SK-N-SH (cell line): ENCODE measurements at regions not wholly inside any gene's neighbourhood (a gene's known extent, or its start where the extent isn't known, plus 50 kb on each side); places are given as distances from the start of the nearest gene placed in this dataset.

ENCODE experiments used
- CTCF ChIA-PET: fragments of 300-600, 350-600 bp; formaldehyde crosslinking; extraction: SDS; loops from one replicate; lab custom pipeline; 2021; lab: Yijun Ruan, JAX
- POLR2A ChIA-PET: fragments of 350-600 bp; sonication (Branson Sonifier 250); formaldehyde crosslinking; extraction: SDS; loops from one replicate; lab custom pipeline; 2020; ENCODE audit warnings: antibody characterized with exemption, inconsistent platforms; lab: Yijun Ruan, JAX
- DNase-seq: peaks from one replicate; pipeline ENCODE4 v3.0.0; 2012
- H2AFZ ChIP-seq: fragments of 200-600 bp; sonication (generic); 2 replicates; pipeline ENCODE4 v1.8.1; 2016; ENCODE audit warnings: antibody characterized with exemption, mild to moderate bottlenecking, low read depth
- H3F3A ChIP-seq: fragments of 200-600 bp; sonication (generic); replicated peaks from 2 replicates; pipeline ENCODE3; 2016; ENCODE audit warnings: antibody characterized with exemption, mild to moderate bottlenecking; ENCODE audit not compliant: insufficient read depth
- H3K27ac ChIP-seq, 2 experiments: fragments of 200-500 bp in 1 of 2; fragments of 200-600 bp in 1 of 2; sonication (Bioruptor generic) in 1 of 2; sonication (generic), shearing (Covaris generic) in 1 of 2; 2 replicates each; pipeline versions ENCODE4 v1.5.1 to v1.6.1; 2014 to 2016; ENCODE audit warnings: low read depth in 2 of 2, inconsistent platforms in 1 of 2, low read length in 1 of 2, mild to moderate bottlenecking in 1 of 2, mixed read lengths in 1 of 2
- H3K27me3 ChIP-seq: fragments of 200-600 bp; sonication (generic), shearing (Covaris generic); 2 replicates; pipeline ENCODE4 v1.6.1; 2016; ENCODE audit warnings: mixed run types; ENCODE audit not compliant: insufficient read depth
- H3K36me3 ChIP-seq, 2 experiments: fragments of 200-500 bp in 1 of 2; fragments of 200-600 bp in 1 of 2; sonication (Bioruptor generic) in 1 of 2; sonication (generic) in 1 of 2; replicated peaks in 1 of 2; 2 replicates each; pipeline versions ENCODE3 to v1.5.1; 2014 to 2016; ENCODE audit warnings: low read length in 1 of 2, mild to moderate bottlenecking in 1 of 2; ENCODE audit not compliant: insufficient read depth in 2 of 2, control insufficient read depth in 1 of 2
- H3K4me1 ChIP-seq, 2 experiments: fragments of 200-500 bp in 1 of 2; fragments of 200-600 bp in 1 of 2; sonication (Bioruptor generic) in 1 of 2; sonication (generic), shearing (Covaris generic) in 1 of 2; 2 replicates each; pipeline versions ENCODE4 v1.5.1 to v1.6.1; 2014 to 2016; ENCODE audit warnings: low read depth in 1 of 2, low read length in 1 of 2, mixed run types in 1 of 2; ENCODE audit not compliant: insufficient read depth in 2 of 2, control insufficient read depth in 1 of 2
- H3K4me2 ChIP-seq: fragments of 200-600 bp; sonication (generic), shearing (Covaris generic); 2 replicates; pipeline ENCODE4 v1.6.1; 2017; ENCODE audit warnings: mixed run types
- H3K4me3 ChIP-seq, 2 experiments: fragments of 200-500 bp in 1 of 2; fragments of 200-600 bp in 1 of 2; sonication (Bioruptor generic) in 1 of 2; sonication (generic), shearing (Covaris generic) in 1 of 2; 2 replicates each; pipeline versions ENCODE4 v1.5.1 to v1.8.1; 2014 to 2016; ENCODE audit warnings: low read depth in 2 of 2, inconsistent platforms in 1 of 2, low read length in 1 of 2, mild to moderate bottlenecking in 1 of 2, mixed read lengths in 1 of 2, moderate library complexity in 1 of 2
- H3K79me2 ChIP-seq: fragments of 200-600 bp; sonication (generic); 2 replicates; pipeline ENCODE4 v1.8.1; 2017; ENCODE audit warnings: mild to moderate bottlenecking; ENCODE audit not compliant: insufficient read depth
- H3K9ac ChIP-seq: fragments of 200-600 bp; sonication (generic); 2 replicates; pipeline ENCODE4 v1.6.1; 2017; ENCODE audit warnings: mixed run types
- H3K9me2 ChIP-seq: fragments of 200-600 bp; sonication (generic); 2 replicates; pipeline ENCODE4 v1.6.1; 2017; ENCODE audit warnings: mixed run types
- H3K9me3 ChIP-seq: fragments of 200-600 bp; sonication (generic); 2 replicates; pipeline ENCODE4 v1.6.1; 2017; ENCODE audit warnings: mixed run types, mild to moderate bottlenecking, moderate library complexity
- H4K20me1 ChIP-seq: fragments of 200-600 bp; sonication (generic); 2 replicates; pipeline ENCODE4 v1.6.1; 2017; ENCODE audit warnings: mild to moderate bottlenecking, mixed run types; ENCODE audit not compliant: insufficient read depth
- EP300 ChIP-seq, 2 experiments: IDR thresholded peaks; 2 replicates each; pipeline versions ENCODE4 v1.4.0 to v1.6.1; 2012; ENCODE audit warnings: borderline replicate concordance in 1 of 2, low read depth in 1 of 2, low read length in 1 of 2
- FOXJ3 ChIP-seq: sonication (generic); formaldehyde crosslinking; IDR thresholded peaks from 2 replicates; pipeline ENCODE4 v1.5.1; 2020; ENCODE audit warnings: mild to moderate bottlenecking, missing genetic modification reagents
- FOXM1 ChIP-seq: IDR thresholded peaks from 2 replicates; pipeline ENCODE4 v1.4.0; 2012; ENCODE audit warnings: low read depth, mild to moderate bottlenecking
- POLR2AphosphoS5 ChIP-seq: IDR thresholded peaks from 2 replicates; pipeline ENCODE4 v1.6.1; 2012; ENCODE audit warnings: low read depth, low read length
- RCOR1 ChIP-seq: fragments of 150-350 bp; IDR thresholded peaks from 2 replicates; pipeline ENCODE4 v1.6.1; 2017; ENCODE audit warnings: antibody characterized with exemption, low read length
- USF1 ChIP-seq: IDR thresholded peaks from 2 replicates; pipeline ENCODE4 v1.4.0; 2012; ENCODE audit warnings: low read depth, borderline replicate concordance
- YY1 ChIP-seq: IDR thresholded peaks from 2 replicates; pipeline ENCODE4 v1.4.0; 2012; ENCODE audit warnings: low read depth, mild to moderate bottlenecking
- WGBS: methylation state at CpG from one replicate; pipeline ENCODE4 v1.1.6; 2017; ENCODE audit warnings: low lambda C conversion rate; 5-methylcytosine and 5-hydroxymethylcytosine counted together
- TF ChIP-seq, protein P1 (sequence below): IDR thresholded peaks from 2 replicates; pipeline ENCODE4 v1.6.1; 2012; ENCODE audit warnings: mild to moderate bottlenecking, low read depth, low read length, moderate library complexity

DNA sequence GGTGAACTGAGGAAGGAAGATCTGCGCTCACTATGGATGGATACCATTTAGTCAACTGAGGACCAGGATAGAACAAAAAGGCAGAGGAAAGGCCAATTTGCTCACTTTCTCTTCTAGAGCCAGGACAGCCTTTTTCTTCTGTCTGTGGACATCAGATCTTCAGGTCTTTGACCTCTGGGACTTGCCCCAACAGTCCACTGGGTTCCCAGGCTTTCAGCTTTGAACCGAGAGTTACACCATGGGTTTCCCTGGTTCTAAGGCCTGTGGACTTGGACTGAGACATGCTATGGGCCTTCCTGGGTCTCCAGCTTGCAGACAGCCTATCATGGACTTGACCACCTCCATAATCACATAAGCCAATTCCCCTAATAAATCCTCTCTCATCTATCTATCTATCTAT lies 232.0 kb downstream of the IPO8 start (continued):
- TF ChIP-seq, protein P1, sequence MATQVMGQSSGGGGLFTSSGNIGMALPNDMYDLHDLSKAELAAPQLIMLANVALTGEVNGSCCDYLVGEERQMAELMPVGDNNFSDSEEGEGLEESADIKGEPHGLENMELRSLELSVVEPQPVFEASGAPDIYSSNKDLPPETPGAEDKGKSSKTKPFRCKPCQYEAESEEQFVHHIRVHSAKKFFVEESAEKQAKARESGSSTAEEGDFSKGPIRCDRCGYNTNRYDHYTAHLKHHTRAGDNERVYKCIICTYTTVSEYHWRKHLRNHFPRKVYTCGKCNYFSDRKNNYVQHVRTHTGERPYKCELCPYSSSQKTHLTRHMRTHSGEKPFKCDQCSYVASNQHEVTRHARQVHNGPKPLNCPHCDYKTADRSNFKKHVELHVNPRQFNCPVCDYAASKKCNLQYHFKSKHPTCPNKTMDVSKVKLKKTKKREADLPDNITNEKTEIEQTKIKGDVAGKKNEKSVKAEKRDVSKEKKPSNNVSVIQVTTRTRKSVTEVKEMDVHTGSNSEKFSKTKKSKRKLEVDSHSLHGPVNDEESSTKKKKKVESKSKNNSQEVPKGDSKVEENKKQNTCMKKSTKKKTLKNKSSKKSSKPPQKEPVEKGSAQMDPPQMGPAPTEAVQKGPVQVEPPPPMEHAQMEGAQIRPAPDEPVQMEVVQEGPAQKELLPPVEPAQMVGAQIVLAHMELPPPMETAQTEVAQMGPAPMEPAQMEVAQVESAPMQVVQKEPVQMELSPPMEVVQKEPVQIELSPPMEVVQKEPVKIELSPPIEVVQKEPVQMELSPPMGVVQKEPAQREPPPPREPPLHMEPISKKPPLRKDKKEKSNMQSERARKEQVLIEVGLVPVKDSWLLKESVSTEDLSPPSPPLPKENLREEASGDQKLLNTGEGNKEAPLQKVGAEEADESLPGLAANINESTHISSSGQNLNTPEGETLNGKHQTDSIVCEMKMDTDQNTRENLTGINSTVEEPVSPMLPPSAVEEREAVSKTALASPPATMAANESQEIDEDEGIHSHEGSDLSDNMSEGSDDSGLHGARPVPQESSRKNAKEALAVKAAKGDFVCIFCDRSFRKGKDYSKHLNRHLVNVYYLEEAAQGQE: no peak
- TF ChIP-seq USF1: no peak
- no peak for TF ChIP-seq FOXM1
- no peak for TF ChIP-seq YY1
- no peak for TF ChIP-seq POLR2AphosphoS5
- TF ChIP-seq EP300 (IDR thresholded peaks at IDR 0.05; ENCODE audit: borderline replicate concordance in 1 of 2, low read depth in 1 of 2, low read length in 1 of 2): no peak

- Histone ChIP-seq H4K20me1 (no peaks in the 10 kb centered on the region), H3K4me3 (no peak overlapping the region), H3F3A (no peaks in the 10 kb centered on the region), H3K4me2 (no peak overlapping the region), H3K9me2 (no peaks in the 10 kb centered on the region), H2AFZ (no peak overlapping the region), H3K36me3 (no peaks in the 10 kb centered on the region), H3K79me2 (no peaks in the 10 kb centered on the region), H3K9me3 (no peaks in the 10 kb centered on the region), H3K4me1 (no peaks in the 10 kb centered on the region), H3K9ac (no peak overlapping the region)
- DNase-seq: no peak
- 6% methylated on average over 1 of the region's 1 CpG for WGBS
- CTCF ChIA-PET: no interaction called here
- POLR2A ChIA-PET: no interaction called here
- TF ChIP-seq FOXJ3 (CRISPR knock-in tag): no peak
- TF ChIP-seq, all 33 proteins: peak for 0
- Histone ChIP-seq H3K27ac (no peak overlapping the region), H3K27me3 (no peaks in the 10 kb centered on the region)
Measured at GRCh38 chr12:30462249-30462648, 233.4 kb downstream of the IPO8 start.

GRCh38 chr12:30461026-30461615 lies 234.5 kb downstream of the IPO8 start:
- TF ChIP-seq RCOR1: no peak
- Histone ChIP-seq H3K9ac (no peak overlapping the region), H3K9me3 (no peaks in the 10 kb centered on the region), H3K36me3 (no peaks in the 10 kb centered on the region), H3K79me2 (no peaks in the 10 kb centered on the region), H3K4me1 (no peaks in the 10 kb centered on the region), H3K4me2 (no peak overlapping the region), H3F3A (no peaks in the 10 kb centered on the region), H3K27me3 (no peaks in the 10 kb centered on the region), H4K20me1 (no peaks in the 10 kb centered on the region), H3K4me3 (no peak overlapping the region), H3K9me2 (no peaks in the 10 kb centered on the region), H2AFZ (no peak overlapping the region), H3K27ac (no peak overlapping the region)
- ChIA-PET POLR2A (no interaction called here), CTCF (interaction anchor here (0.7 to 1.0 kb wide), 2 partner anchors 20 to 21 kb away, joined by 3 read pairs; no protein-coding TSS in a partner anchor)
- no peak for DNase-seq
